GM18868 (cell line): ENCODE measurements at regions not wholly inside any gene's neighbourhood (a gene's known extent, or its start where the extent isn't known, plus 50 kb on each side); places are given as distances from the start of the nearest gene placed in this dataset.

ENCODE experiments used
- ATAC-seq: cut with Tn5 transposase; IDR thresholded peaks from one replicate; pipeline ENCODE4 v1.9.1; 2021; ENCODE audit warnings: mild to moderate bottlenecking, moderate library complexity; ENCODE audit not compliant: unreplicated experiment

DNA sequence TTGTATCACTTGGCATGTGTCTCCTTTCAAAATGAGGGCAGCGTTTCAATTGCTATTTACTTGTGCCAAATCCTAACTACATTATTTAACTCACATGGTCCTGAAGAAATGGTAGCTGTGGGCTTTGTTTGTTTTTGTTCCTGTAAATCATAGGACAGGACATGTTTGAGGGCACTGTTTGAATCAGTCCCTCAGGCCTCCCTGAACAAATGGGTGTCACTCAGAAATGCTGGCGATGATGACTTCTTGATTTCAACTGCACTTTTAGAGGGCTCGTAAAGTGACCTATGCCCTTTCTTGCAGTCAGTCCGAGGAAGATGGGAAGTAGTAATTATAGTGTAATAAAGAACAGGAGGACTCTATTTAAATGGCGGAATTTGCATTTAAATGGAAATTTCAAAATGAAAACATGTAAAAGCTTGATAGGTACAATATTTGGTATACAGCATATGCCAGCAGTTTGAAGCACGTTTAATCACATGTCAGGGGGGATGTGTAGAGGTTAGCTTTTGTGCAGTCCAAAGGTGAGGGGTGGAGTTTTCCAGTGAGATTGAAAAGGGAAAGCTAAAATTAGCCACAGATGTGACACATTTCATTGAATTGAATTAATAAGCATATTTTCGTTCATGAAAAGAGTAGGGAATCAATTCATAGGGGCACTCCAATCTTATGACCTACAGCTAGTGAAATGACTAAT, 1958.7 kb upstream of the IGFBP7 start:
- no peak for ATAC-seq

DNA sequence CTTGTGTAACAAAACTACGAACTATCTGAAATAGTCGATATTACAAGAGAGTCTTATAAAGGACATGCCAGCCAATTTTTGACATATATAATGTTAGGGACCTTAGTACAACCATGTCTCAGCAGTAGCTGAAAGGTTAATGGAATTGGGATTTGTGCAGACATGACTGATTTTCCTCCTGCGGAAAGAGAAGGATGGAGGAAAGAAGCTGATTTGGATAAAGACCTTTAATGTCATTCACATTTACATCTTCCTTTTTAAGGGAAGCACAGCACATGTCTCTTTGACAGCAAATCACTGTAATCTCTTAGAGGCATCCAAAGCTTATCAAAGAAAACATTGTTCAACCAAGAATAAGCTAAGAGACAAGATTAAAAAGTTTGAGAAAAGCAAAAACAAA, 1976.2 kb upstream of the IGFBP7 start:
- ATAC-seq = no peak

DNA sequence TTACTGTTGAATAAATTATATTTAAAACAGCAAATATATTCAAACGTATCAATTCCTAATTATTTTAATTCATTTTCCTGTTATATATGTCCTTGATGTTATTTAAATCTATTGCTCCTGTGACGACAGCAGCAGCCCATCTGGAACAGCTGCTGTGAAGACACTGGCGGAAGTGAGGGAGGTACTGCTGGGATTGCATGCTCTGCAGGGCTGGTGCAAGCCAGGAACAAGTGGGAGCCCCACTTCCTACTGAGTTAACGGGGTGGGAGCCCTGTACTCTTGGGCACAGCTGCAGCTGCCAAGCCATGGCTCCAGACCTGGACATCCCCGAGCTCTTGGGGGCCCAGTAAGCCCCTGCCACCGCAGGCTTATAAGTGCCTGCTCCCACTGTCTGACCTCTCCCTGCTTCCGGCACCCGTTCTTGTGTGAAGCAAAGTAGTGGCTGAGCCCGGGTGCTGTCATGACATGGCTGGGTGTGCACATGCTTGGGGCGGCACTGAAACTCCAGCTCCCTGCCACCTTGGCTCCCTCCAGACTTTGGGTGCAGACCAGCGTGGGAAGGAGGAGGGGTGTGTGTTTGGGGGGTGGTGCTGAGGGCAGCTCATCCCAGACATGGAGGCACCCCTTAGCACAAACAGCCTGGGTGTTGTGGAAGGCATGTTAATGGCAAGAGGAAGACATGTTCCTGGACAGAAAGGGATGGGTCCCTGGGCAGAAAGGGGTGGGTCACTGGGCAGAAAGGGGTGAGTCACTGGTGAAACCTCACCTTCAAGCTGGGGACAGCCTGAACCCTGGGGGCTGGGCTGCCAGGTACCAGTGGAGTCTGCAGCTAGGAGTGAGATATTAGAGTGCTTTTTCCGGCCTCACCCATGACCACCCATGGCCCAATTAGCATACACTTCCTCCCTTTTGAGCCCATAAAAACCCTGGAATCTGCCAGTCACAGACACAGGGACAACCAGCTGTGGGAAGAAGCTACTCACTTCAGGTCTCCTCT, 1981.3 kb upstream of the IGFBP7 start:
- ATAC-seq = no peak

- no peak for ATAC-seq
These were observed 1984.3 kb upstream of the IGFBP7 start for GRCh38 chr4:59094505-59094904.

DNA sequence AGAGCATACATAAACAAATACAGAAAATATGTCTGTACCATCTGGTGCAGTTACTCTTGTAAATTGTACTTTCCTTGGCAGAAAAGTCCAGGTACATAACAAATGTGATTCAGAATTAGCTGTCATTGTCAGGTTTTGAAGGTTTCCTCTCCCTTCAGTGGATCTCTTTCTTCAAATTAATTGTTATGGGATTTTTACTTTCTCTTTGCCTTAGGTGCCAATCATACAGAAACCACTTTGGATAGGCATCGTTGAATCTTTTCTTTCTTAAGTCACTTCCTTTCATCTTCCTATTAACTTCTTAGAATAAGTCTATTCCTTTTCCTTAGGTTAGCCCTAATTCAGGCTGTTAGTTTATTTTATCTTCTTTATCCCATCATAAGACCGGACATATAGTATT, 1992.1 kb upstream of the IGFBP7 start:
- ATAC-seq = no peak

GRCh38 chr4:59120287-59120814, 2010.2 kb upstream of the IGFBP7 start:
- no peak for ATAC-seq

DNA sequence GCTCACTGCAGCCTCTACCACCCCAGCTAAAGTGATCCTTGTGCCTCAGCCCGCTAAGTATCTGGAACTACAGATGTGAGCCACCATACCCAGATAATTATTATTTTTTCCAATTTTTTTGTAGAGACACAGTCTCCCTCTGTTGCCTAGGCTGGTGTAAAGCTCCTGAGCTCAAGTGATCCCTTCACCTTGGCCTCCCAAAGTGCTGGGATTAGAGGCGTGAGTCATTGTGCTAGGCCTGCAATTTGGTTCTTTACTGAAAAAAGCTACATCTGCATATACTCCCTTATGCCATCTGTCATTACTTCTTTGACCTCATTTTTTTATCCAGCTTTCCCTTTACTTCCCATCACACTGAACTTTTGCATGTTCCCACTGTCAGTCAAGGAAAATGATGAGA, 2012.4 kb upstream of the IGFBP7 start:
- ATAC-seq = no peak

GRCh38 chr4:59126159-59126558, 2016.0 kb upstream of the IGFBP7 start:
- no peak for ATAC-seq

DNA sequence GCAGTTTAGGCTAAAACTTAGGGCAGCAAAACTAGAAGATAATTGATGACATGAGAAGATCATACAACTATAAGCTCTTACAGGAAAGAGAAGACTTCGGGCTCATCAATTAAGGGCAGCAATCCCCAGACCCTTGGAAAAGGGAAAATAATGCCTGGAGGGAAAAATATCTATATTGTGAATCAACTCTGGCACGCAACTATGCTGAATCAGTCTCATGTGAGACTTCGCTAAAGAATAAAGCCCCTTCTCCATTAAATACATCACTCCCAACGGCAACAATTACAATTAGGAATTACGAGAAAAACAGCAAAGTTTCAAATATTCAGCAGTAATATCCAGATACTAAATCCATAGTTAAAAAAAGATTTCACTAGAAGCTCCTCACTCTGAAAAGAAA, 2016.8 kb upstream of the IGFBP7 start:
- no peak for ATAC-seq

- ATAC-seq = no peak
These were observed 2017.6 kb upstream of the IGFBP7 start for GRCh38 chr4:59127743-59128142.

- ATAC-seq = no peak
These were observed 2025.2 kb upstream of the IGFBP7 start for GRCh38 chr4:59135248-59135985.

- no peak for ATAC-seq
These were observed 2038.9 kb upstream of the ADGRL3 start for GRCh38 chr4:59161249-59161648.

DNA sequence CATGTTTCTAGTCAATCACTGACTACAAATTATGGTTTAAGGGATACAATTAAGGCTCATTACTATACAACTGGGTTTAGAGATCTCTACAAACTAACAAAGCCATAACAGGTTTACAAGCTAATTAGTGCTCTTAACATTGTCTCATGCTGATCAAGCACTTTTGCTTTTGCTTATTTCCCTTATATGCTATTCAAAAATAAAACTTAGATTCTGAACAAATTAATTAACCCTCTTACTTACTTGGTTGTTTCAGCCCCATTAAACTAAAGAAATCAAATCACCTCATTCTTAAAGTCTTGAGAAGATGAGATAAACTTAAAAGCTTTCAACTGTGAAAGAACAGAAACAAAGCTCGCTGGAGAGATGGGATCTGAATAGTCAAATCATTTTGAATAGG, 2024.5 kb upstream of the ADGRL3 start:
- no peak for ATAC-seq

GRCh38 chr4:59179372-59179771, 2020.8 kb upstream of the ADGRL3 start:
- no peak for ATAC-seq

- ATAC-seq = no peak
These were observed 2020.0 kb upstream of the ADGRL3 start for GRCh38 chr4:59180161-59180560.

DNA sequence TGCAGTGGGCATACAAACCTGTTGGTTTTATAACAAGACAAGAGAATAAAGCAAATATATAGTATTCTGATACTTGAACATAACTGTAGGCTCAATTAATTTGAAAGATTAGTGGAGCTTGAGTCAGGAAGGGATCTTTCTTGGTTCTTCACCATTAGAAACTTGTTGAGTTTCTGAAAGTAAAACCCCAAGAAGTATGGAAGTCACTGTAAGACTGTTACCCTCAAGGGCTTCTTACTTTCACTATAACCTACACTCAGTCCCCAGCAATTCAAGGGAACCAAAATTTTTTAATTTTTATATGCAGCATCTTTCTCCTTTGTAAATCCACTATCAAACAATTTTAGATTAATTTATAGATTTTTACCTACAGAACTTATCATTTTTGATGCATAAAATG, 2019.2 kb upstream of the ADGRL3 start:
- ATAC-seq = no peak

GRCh38 chr4:59195839-59196238, 2004.3 kb upstream of the ADGRL3 start:
- no peak for ATAC-seq

- no peak for ATAC-seq
These were observed 1999.1 kb upstream of the ADGRL3 start for GRCh38 chr4:59200992-59201391.

- no peak for ATAC-seq
These were observed 1982.1 kb upstream of the ADGRL3 start for GRCh38 chr4:59217910-59218631.

DNA sequence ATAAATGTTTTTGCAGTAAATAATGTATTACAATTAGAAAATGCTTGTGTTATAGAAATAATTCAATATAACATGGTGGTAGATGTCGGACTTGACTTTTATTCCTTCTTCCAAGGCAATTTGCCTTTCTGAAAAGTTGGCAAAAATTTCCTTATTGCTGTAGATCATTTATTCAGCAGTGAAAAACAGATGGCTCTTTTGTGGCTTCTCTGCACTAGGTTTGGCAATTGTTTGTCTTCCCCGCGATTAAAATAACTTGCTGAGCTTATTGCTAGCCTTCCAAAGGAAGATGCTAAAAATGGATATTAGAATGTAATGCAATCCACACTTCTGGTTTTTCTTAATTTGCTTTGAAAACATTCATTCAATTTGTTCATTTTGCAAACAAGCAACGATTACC, 1977.9 kb upstream of the ADGRL3 start:
- no peak for ATAC-seq
